ENCODE measurements at regions not wholly inside any gene's neighbourhood (a gene's known extent, or its start where the extent isn't known, plus 50 kb on each side); places are given as distances from the start of the nearest gene placed in this dataset.

DNA sequence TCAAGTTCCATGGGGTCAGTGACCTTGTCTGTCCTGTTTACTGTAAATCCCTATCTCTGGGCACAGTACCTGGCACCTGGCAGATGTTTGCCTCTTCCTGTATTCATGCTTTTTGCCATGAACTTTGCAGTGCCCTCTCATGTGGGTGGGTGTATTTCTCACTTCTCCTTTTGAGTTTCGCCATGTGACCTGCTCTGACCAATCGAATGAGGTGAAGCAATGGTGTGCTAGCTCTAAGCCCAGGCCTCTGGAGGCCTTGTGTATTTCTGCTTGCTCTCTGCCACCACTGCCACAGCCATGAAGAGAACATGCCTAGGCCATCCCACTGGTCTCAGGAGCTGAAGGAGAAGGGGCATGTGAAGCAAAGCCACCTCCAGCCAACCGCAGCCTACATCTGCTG, 185.5 kb upstream of the ZC3H12A start:
- Mint-ChIP-seq H3K4me1 (ENCODE audit: low read depth, unreplicated experiment) (no peaks in the 10 kb centered on the region), H3K27ac (ENCODE audit: unreplicated experiment) (no peak overlapping the region), H3K27me3 (ENCODE audit: unreplicated experiment) (peaks cover 2% of the 10 kb centered on the region), H3K4me3 (ENCODE audit: unreplicated experiment) (no peak overlapping the region), H3K36me3 (ENCODE audit: unreplicated experiment) (no peaks in the 10 kb centered on the region), H3K9me3 (ENCODE audit: unreplicated experiment) (peaks cover 3% of the 10 kb centered on the region)
- no peak for DNase-seq
- TF ChIP-seq CTCF (IDR thresholded peaks at IDR 0.05; ENCODE audit: partially characterized antibody, unreplicated experiment), result no peak

- Mint-ChIP-seq H3K27me3 (ENCODE audit: unreplicated experiment) (peaks cover 2% of the 10 kb centered on the region), H3K36me3 (ENCODE audit: unreplicated experiment) (no peaks in the 10 kb centered on the region), H3K4me3 (ENCODE audit: unreplicated experiment) (no peak overlapping the region), H3K9me3 (ENCODE audit: unreplicated experiment) (peaks cover 1% of the 10 kb centered on the region), H3K4me1 (ENCODE audit: low read depth, unreplicated experiment) (no peaks in the 10 kb centered on the region), H3K27ac (ENCODE audit: unreplicated experiment) (no peak overlapping the region)
- DNase-seq, result no peak
- TF ChIP-seq CTCF (IDR thresholded peaks at IDR 0.05; ENCODE audit: partially characterized antibody, unreplicated experiment), result no peak
These were observed 183.7 kb upstream of the ZC3H12A start for GRCh38 chr1:37290718-37291117.

GRCh38 chr1:37292789-37293188, 181.6 kb upstream of the ZC3H12A start:
- DNase-seq, result no peak
- peaks cover 7% of the 10 kb centered on the region for H3K27me3 Mint-ChIP-seq (ENCODE audit: unreplicated experiment)
- TF ChIP-seq CTCF (IDR thresholded peaks at IDR 0.05; ENCODE audit: partially characterized antibody, unreplicated experiment), result no peak

DNA sequence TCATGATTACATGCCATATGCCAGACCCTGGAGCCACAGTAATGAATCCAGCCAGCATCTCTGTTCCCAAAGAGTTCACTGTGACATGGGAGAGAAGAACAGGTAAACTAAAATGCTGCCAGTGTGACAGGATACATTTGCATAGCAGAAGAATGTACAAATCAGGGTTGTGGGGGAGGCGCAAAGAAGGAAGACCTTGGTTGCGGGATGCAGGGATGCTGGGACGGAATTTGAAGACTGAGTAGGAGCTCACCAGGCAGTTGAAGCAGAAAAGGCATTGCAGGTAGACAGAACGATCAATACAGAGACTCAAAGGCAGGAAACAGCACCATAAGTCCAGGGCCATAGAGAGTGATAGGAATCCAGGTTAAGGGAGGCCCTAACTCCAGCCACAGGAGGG, 180.3 kb upstream of the ZC3H12A start:
- no peak for DNase-seq
- Mint-ChIP-seq H3K36me3 (ENCODE audit: unreplicated experiment) (no peaks in the 10 kb centered on the region), H3K27me3 (ENCODE audit: unreplicated experiment) (peaks cover 8% of the 10 kb centered on the region), H3K9me3 (ENCODE audit: unreplicated experiment) (peaks cover 5% of the 10 kb centered on the region), H3K27ac (ENCODE audit: unreplicated experiment) (no peak overlapping the region), H3K4me3 (ENCODE audit: unreplicated experiment) (no peak overlapping the region), H3K4me1 (ENCODE audit: low read depth, unreplicated experiment) (no peaks in the 10 kb centered on the region)
- no peak for TF ChIP-seq CTCF (IDR thresholded peaks at IDR 0.05; ENCODE audit: partially characterized antibody, unreplicated experiment)

More at GRCh38 chr1:37292789-37293188, 181.6 kb upstream of the ZC3H12A start:
- no peak overlapping the region for H3K27ac Mint-ChIP-seq (ENCODE audit: unreplicated experiment)
- H3K4me1 Mint-ChIP-seq (ENCODE audit: low read depth, unreplicated experiment), result no peaks in the 10 kb centered on the region
- H3K4me3 Mint-ChIP-seq (ENCODE audit: unreplicated experiment), result no peak overlapping the region
- peaks cover 4% of the 10 kb centered on the region for H3K9me3 Mint-ChIP-seq (ENCODE audit: unreplicated experiment)
- H3K36me3 Mint-ChIP-seq (ENCODE audit: unreplicated experiment), result no peaks in the 10 kb centered on the region

DNA sequence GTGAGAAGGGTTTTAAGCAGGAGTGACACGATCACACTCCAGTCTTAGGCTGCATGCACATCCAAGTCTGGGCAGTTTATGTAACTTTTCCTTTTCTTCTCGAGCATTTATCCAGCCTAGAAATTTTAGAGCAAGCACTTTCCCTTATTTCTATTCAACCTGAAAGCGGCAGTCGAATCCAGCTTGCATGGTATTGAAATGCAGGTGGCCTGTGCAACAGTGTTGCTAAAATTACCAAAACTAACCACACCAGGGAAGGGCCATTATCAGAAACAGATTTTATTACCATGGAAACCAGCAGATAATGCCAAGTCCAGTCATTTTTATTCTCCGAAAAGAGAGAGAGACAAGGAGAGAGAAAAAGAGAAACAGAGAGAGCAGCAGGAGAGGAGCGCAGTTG, 179.9 kb upstream of the ZC3H12A start:
- no peak overlapping the region for H3K4me3 Mint-ChIP-seq (ENCODE audit: unreplicated experiment)
- DNase-seq, result no peak
- no peaks in the 10 kb centered on the region for H3K36me3 Mint-ChIP-seq (ENCODE audit: unreplicated experiment)

More for the DNA sequence above, 179.9 kb upstream of the ZC3H12A start:
- H3K4me1 Mint-ChIP-seq (ENCODE audit: low read depth, unreplicated experiment), result no peaks in the 10 kb centered on the region
- H3K27me3 Mint-ChIP-seq (ENCODE audit: unreplicated experiment), result peaks cover 8% of the 10 kb centered on the region
- TF ChIP-seq CTCF (IDR thresholded peaks at IDR 0.05; ENCODE audit: partially characterized antibody, unreplicated experiment), result no peak
- H3K27ac Mint-ChIP-seq (ENCODE audit: unreplicated experiment), result no peak overlapping the region
- H3K9me3 Mint-ChIP-seq (ENCODE audit: unreplicated experiment), result peaks cover 5% of the 10 kb centered on the region

Measured in glutamatergic neuron (in vitro differentiated cells).